HG03432 (cell line): ENCODE measurements at regions not wholly inside any gene's neighbourhood (a gene's known extent, or its start where the extent isn't known, plus 50 kb on each side); places are given as distances from the start of the nearest gene placed in this dataset.
"Not testable (repeated sequence)": the region's sequence is repeated elsewhere in the genome, so short reads cannot be mapped to it uniquely, and the experiment has no call there.

ENCODE experiments used
- ATAC-seq: cut with Tn5 transposase; IDR thresholded peaks from one replicate; pipeline ENCODE4 v1.9.1; 2021; ENCODE audit warnings: mild to moderate bottlenecking, moderate library complexity; ENCODE audit not compliant: unreplicated experiment

DNA sequence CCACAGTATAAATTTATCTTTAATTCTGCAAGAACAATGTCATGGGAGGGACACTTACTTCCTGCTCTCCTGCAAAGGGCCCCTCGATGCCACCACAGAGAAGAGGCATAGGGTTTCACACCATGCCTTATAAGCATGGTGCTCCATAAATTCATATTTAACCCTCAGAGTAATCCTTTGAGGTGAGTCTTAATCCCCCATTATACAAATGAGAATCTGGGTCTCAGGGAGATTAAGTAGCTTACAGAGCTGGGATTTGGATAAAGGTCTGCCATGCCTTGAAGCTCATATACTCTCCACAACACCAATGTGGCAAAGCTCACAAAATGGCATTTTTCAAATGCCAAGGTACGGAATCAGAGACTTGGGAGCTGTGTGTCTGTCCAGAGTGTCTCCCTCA is 268.5 kb upstream of the CCL2 start:
- ATAC-seq, result no peak

DNA sequence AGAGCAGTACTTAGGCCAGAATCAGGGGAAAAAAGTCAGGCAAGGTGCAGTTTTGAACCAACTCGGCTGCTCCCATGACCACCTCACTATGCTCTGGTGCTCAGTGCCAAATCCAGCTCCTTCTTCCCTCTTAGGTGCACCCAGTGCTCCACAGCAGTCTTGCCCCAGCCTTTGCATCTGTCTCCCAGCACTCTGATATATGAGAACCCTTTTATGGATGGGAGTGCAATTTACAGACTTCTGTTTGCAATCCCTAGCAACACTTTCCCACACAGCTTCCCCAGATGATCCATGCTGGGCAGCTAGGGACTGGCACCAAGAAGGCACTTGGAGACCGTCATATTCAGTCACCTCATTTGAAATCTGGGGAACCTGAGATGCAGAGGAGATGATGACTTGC is 267.9 kb upstream of the CCL2 start:
- no peak for ATAC-seq

DNA sequence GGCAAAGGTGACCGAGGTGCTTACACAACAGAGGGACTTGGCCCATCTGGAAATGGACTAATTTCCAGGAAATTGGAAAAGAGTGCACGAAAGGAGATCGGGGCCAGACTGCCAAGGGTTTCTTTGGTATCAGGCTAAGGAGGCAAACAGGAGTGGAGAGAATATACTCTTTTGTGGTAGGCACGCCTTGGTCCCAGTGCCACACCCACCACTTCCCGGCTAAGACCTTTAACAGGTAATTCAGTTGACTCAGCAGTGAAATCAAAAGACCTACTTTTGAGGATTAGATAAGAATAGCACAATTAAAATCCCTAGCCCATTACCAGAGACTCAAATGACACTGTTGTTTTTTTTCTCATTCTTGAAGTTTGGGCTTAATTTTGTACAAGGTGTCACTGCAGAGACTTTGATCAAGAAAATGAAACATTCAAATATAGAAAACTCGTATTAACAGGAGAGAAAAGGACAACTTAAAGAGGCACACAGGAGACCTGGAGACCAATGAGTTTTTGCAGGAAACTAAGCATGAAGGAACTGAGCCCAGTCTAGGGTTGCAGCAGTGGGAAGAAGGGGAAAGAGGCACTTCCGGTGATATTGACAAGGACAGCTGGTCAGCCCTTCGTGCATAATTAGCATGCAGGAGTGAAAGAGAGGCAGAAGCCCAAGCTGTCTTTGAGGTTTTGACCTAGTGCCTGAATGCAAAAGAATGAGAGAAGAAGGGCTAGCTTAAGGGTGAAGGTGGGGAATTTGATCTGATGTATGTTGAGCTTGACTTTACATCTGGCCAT is 265.5 kb upstream of the CCL2 start:
- ATAC-seq, result no peak

DNA sequence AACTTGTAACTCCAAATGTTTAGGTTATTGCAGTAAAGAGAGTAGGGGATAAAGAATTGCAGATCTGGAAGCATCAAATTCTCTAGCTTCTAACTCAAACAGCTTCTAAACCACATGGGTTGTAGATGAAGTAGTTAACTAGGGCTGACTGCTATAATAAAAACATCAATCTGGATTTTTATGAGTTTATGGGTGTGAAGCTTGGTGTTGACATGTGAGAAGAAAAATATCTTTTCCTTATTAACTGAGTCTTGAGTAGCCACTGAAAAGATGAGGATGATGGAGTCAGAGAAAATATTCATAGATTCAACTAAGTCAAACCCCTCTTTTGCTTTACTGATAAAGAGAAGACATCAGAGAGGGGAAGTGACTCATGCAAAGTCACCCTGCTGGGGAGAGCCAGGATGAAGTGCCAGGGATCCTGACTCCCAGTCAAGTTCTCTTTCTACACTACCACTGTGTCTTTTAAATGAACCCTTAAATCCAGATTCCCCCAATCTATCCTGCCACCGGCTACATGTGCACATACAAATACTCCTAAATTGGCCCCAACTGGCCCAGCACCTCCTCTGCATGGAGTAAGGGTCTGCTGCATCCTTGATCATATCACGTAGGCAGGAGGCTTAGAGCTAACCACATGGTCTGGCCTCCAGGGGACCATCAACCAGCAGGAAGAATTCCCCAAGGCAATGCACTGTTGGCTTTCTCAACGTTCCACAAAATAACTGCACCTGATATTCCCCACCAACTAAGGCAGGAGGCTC is 264.0 kb upstream of the CCL2 start:
- ATAC-seq, result no peak

DNA sequence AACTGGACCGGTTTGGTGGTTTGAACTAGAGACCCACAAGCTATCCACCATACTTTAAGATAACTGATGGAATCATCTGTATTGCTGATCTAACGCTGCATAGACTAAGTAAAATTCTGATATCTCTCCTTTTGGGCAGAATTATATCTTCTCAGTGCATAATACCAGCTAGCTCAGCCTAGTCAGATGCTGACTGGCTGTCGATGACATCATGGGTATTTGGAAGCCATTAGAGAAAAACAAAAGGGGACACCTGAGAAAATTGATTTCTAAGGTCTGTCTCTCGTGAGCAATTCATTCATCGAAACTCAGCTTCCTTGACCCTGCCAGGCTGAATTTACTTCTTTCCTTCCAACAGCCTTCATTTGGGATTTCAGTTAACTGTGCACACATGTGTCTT is 263.0 kb upstream of the CCL2 start:
- ATAC-seq, result no peak

DNA sequence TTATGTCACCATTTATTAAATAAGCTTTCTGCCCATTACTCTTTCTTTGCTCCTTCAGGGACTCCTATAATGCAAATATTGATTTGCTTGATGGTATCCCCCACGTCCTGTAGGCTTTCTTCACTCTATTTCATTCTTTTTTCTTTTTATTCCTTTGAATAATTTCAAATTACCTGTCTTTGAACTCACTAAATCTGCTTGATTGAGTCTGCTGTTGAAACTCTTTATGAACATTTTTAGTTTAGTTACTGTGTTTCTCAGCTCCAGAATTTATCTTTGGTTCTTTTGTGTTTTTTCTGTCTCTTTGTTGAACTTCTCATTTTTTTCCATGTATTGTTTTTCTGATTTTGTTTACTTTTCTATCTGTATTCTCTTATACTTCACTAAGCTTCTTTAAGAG is 254.4 kb upstream of the CCL2 start:
- ATAC-seq, result no peak

DNA sequence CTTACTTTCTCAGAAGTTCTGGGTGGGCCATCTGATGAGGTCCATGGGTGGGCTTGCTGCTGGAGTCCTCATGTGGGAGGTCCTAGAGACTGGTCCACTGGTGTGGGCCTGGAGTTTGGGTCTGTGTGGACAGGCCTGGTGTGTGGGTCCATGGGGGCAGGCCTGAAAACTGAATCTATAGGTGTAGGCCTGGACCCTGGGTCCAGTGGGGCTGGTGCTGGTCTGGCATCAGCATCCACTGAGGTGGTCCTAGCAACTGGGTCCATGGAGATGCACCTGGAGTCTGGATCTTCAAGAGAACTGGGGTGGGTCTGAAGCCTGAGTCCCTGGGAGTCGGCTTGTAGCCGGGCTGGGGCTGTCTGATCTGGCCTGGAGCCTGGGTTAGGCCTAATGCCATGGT is 253.8 kb upstream of the CCL2 start:
- no peak for ATAC-seq

DNA sequence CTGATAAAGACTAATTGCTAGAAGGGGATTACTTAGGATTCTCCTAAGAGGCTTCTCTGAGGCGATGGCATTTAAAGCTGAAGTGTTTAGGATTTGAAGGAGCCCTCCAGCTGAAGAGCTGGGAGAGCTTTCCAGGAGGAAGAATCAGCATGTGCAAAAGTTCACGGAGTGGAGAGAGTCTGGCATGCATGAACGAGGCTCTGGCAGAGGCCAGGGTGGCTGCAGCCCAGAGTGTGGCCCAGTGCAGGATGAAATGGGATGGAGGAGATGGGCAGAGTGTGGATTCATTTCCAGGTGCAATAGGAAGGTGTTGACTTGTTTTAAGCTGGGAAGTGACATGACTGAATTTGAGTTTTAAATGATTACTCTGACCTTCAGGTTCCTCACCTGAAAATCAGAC is 249.0 kb upstream of the CCL2 start:
- no peak for ATAC-seq

DNA sequence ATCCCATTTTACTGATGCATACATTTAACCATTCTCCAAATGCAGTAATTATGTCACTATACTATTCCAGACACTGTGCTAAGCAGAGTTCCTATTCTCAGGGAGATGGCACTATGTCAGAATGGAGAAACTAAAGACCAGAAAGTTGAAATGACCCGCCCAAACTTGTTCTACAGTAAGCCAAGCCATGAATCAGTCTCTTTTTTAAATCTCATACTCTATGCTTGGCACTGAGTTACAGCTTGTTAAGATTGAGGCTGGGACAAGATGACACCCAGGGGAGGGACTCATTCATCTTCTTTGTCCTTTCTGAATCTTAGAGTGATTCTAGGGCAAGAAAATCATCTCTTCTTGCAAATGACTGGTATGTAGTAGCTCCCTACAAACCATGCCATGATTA is 247.0 kb upstream of the CCL2 start:
- no peak for ATAC-seq

DNA sequence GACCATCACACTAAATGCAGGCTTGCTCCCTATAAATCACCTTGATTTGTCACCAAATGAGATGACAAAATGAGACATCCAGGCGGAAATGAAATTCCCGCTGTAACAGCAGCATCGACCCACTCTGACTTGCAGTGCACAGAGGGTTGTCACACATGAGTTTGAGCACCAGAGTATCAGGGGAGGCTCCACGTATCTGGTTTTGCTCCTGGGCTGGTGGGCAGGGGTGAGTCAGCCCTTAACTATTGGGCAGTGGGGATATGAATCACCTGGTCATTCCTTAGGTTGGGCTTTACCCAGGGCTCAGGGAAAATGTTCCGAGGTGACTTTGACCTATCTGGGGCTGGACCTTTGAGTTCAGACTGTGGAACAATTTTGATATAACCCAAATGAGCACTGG is 245.2 kb upstream of the CCL2 start:
- ATAC-seq, result no peak

DNA sequence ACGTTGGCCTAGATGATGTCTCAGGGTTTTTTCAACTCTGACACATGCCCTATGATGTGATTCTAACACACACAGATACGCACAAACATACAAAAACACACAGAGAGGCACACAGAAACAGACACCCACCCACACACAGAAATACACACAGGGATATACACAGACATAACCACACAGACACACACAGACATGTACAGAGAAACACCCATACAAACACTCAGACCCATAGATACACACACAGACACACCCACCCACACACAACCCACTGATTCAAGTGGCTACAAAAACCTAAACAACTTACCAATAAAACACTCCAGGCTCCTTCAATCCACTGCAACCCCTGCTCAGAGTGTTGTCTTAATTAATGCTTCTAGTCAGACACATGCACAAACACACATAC is 244.6 kb upstream of the CCL2 start:
- ATAC-seq, result no peak

DNA sequence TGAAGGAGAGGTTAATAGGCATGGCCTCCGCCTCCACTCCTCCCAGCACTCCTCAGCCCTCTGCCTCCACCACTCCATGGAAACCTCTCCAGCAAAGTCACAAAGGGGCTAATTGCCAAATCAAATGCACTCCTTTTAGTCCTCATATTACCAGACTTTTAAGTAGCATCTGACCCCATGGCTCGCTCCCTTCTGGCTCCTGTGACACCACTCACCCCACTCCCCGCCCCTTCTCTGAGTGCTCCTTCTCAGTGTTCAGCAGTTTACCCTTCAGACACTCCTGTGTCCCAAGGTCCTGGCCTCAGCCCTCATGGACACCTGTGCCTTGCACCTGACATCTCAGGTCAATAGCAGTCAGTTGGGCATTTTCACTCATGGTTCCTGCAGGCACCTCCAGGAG is 243.5 kb upstream of the CCL2 start:
- no peak for ATAC-seq

DNA sequence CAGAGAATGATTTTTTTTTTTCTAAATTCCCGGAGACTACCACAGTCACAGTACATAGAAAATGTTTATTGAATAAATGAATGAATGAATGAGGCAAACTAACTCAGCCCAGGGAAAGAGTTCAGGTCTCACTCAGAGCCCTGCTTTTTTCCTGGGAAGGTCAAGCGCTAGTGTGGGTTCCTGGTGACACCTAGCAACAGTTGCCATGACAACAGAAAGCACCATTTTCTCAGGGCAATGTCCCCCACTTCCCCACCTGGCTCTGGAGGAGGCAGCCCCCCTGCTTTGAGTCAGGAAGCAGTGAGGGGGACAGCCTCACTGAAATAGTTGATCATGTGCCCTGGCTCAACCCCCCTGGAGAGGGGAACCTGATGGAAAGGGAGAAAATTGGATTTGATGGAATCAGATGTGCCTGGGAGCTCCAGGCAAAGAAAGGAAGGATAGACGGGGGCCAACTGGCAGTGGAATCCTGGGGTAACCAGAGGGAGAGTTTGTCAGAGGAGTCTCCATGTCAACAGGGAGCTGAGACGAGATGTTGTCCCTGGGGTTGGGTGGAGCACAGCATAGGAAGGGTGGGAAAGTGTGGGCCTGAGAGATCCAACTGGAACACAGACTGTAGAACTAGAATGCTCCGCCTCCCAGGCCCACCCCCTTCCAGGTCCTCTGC is 242.2 kb upstream of the CCL2 start:
- no peak for ATAC-seq

DNA sequence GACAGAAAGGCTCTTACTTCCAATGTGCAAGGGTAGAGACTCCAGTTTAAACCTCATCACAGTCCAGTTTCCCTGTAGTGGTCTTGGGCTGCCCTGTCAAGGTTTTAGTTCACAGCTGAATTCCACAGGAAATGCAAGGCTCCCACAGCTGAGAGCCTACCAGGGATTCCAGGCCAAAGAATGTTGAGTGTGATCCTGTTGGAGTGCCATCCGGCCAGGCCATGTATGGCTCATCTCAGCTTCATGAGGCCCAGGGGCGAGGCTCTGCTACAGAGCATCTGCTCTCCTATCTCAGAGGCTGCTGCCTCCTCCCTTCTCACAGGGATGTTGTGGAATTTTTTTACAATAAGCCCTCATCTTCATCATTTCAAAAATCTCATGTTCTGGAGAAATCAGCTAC is 239.8 kb upstream of the CCL2 start:
- no peak for ATAC-seq

DNA sequence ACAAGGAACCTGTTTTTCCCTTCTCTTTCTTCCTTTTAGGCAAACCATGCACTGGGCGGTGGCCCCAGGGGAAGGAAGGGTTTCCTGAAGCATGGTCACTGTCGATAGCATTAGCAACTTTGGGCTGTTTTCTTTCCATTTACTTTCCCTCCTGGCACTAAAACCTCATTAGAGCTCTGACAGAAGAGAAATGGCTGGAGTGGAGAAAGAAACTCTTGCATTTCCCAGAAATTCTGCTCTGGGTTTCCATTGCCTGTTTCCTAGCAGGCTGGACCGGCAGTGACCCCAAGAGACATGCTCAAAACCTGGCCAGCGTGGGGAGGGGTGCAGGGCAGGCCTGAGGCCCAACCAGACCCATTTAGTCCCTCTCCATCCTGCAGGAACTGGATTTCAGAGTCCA is 230.7 kb upstream of the CCL2 start:
- ATAC-seq, result no peak

DNA sequence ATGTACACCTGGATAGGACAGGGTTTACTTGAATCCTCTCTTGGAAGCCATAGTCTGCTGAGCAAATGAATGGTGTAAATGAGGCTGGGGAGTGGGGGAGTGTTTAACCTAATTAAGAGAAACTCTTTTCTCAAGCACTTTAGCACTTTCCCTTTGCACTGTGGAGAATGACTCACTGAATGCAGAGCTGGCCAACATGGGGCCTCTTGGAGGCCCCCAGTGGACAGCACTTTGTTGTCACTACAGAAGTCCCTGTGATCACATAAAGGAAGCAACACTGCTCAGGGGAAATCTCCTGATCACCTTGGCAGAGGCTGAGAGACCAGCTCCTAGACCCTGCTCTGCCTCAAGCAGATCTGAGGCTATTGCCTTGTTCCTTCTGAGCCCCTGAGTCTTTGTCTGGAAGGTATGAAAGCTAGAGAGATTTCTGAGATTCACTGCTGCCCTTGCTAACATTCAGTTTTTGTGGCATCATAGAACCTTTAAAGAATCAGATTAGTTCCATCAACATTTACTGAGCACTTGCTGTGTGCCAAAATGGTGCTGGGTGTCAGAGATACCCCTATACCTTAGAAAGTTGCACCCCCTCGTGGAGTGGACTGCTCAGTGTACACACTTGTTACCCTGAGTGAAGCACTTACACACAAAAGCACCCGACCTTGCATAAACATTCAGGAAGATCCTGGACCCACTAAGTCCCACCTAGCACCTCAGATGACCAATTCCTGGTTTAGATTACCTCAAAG is 230.1 kb upstream of the CCL2 start:
- ATAC-seq, result no peak

DNA sequence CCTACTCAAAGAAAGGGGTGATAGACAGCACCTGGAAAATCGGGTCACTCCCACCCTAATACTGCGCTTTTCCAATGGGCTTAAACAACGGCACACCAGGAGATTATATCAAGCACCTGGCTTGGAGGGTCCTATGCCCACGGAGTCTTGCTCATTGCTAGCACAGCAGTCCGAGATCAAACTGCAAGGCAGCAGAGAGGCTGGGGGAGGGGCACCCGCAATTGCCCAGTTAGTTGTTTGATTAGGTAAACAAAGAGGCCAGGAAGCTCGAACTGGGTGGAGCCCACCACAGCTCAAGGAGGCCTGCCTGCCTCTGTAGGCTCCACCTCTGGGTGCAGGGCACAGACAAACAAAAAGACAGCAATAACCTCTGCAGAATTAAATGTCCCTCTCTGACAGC is 224.5 kb upstream of the CCL2 start:
- ATAC-seq, result not testable (repeated sequence)

DNA sequence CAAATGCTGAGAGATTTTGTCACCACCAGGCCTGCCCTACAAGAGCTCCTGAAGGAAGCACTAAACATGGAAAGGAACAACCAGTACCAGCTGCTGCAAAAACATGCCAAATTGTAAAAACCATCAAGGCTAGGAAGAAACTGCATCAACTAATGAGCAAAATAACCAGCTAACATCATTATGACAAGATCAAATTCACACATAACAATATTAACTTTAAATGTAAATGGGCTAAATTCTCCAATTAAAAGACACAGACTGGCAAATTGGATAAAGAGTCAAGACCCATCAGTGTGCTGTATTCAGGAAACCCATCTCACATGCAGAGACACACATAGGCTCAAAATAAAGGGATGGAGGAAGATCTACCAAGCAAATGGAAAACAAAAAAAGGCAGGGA is 222.8 kb upstream of the CCL2 start:
- not testable (repeated sequence) for ATAC-seq

DNA sequence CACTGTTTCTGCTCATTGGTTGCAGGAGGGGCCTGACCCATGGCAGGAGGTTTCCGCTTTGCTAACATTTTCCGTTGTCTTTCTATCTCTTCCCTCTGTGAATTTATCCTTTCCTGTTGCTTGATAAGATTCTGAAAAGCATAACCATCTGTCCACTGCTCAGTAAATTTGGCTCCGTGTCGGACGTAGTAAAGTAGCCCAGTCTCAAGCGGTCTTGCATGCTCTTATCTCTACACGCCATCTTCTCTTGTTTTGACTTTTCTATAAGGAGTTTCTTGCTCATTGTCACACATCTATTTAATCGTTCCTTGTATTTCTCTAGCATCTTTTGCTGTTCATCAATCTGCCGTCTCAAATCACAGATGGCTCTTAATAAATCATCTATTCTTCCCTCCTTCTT is 216.3 kb upstream of the CCL2 start:
- not testable (repeated sequence) for ATAC-seq

DNA sequence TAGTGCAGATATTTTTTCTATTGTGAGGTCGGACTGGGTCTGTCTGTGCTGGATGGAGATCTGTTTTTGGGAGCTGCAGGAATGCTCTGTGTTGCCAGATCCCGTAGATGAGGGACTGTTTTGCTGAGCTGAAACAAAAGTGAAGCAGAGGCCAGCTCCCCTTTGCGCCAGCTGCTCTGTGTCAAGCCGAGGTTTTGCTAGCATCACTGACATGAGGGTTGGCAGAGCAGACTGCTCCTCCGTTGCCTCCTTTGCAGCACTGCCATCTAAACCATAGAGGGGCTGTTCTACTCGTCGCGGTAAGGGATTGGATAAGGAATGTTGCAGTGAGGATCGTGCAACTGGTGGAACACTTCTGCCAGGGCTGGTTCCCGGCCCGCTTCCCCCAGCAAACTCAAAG is 215.9 kb upstream of the CCL2 start:
- ATAC-seq, result not testable (repeated sequence)
